Hepatocyte (in vitro differentiated cells): ENCODE measurements at regions not wholly inside any gene's neighbourhood (a gene's known extent, or its start where the extent isn't known, plus 50 kb on each side); places are given as distances from the start of the nearest gene placed in this dataset.

Source experiments
- DNase-seq: peaks from one replicate; pipeline ENCODE4 v3.0.0-alpha.2; 2016; ENCODE audit warnings: low spot score
- H2AFZ ChIP-seq: fragments of 200-600 bp; sonication (generic); 2 replicates; pipeline ENCODE4 v1.6.0; 2016; ENCODE audit warnings: antibody characterized with exemption, mild to moderate bottlenecking
- H3K27ac ChIP-seq: fragments of 200-600 bp; sonication (generic); 2 replicates; pipeline ENCODE4 v1.5.1; 2016; ENCODE audit warnings: mild to moderate bottlenecking
- H3K27me3 ChIP-seq: fragments of 200-600 bp; sonication (generic); 2 replicates; pipeline ENCODE4 v1.6.1; 2016
- H3K36me3 ChIP-seq: fragments of 200-600 bp; sonication (generic); replicated peaks from 2 replicates; pipeline ENCODE4 v1.5.1; 2016; ENCODE audit warnings: low read depth; ENCODE audit not compliant: insufficient read depth
- H3K4me1 ChIP-seq: fragments of 200-600 bp; sonication (generic); 2 replicates; pipeline ENCODE4 v1.5.1; 2016; ENCODE audit warnings: mild to moderate bottlenecking, moderate library complexity; ENCODE audit not compliant: insufficient read depth
- H3K4me2 ChIP-seq: fragments of 200-600 bp; sonication (generic); 2 replicates; pipeline ENCODE4 v1.6.0; 2016
- H3K4me3 ChIP-seq: fragments of 200-600 bp; sonication (generic); 2 replicates; pipeline ENCODE4 v1.5.1; 2016; ENCODE audit warnings: mild to moderate bottlenecking
- H3K79me2 ChIP-seq: fragments of 200-600 bp; sonication (generic); 2 replicates; pipeline ENCODE4 v1.6.0; 2017; ENCODE audit warnings: mild to moderate bottlenecking
- H3K9me2 ChIP-seq: fragments of 200-600 bp; sonication (generic); replicated peaks from 2 replicates; pipeline ENCODE4 v1.6.0; 2017; ENCODE audit warnings: mild to moderate bottlenecking; ENCODE audit not compliant: insufficient read depth
- H3K9me3 ChIP-seq: fragments of 200-600 bp; sonication (generic); 2 replicates; pipeline ENCODE4 v1.5.1; 2016; ENCODE audit warnings: low read depth, mild to moderate bottlenecking
- H4K20me1 ChIP-seq: fragments of 200-600 bp; sonication (generic); 2 replicates; pipeline ENCODE4 v1.6.0; 2016; ENCODE audit warnings: mild to moderate bottlenecking; ENCODE audit not compliant: insufficient read depth, poor library complexity, severe bottlenecking
- CTCF ChIP-seq: fragments of 200-600 bp; sonication (generic); IDR thresholded peaks from 2 replicates; pipeline ENCODE4 v1.5.1; 2016; ENCODE audit warnings: antibody characterized with exemption, mild to moderate bottlenecking; ENCODE audit not compliant: poor library complexity
- EZH2 ChIP-seq: fragments of 200-600 bp; sonication (generic); IDR thresholded peaks from 2 replicates; pipeline ENCODE4 v1.6.1; 2016; ENCODE audit warnings: antibody characterized with exemption, mild to moderate bottlenecking, borderline replicate concordance
- EZH2phosphoT487 ChIP-seq: fragments of 200-600 bp; sonication (generic); IDR thresholded peaks from one replicate; pipeline ENCODE4 v1.6.1; 2018; ENCODE audit warnings: antibody characterized with exemption, mild to moderate bottlenecking, low read depth, moderate library complexity; ENCODE audit not compliant: unreplicated experiment, severe bottlenecking
- WGBS: methylation state at CpG from one replicate; pipeline ENCODE4 v1.1.6; 2016; ENCODE audit warnings: low lambda C conversion rate; ENCODE audit errors: missing lambda C conversion rate; 5-methylcytosine and 5-hydroxymethylcytosine counted together

GRCh38 chr10:44045020-44045419 is 339.9 kb downstream of the CXCL12 start:
- Histone ChIP-seq H3K36me3 (no peaks in the 10 kb centered on the region), H3K4me1 (peaks cover 11% of the 10 kb centered on the region), H3K79me2 (no peaks in the 10 kb centered on the region), H3K9me2 (no peaks in the 10 kb centered on the region), H3K9me3 (no peaks in the 10 kb centered on the region), H3K4me3 (no peak overlapping the region), H3K27ac (no peak overlapping the region), H2AFZ (no peak overlapping the region), H3K4me2 (no peak overlapping the region), H3K27me3 (no peaks in the 10 kb centered on the region), H4K20me1 (no peaks in the 10 kb centered on the region)
- no peak for TF ChIP-seq EZH2
- no peak for TF ChIP-seq CTCF
- no peak for TF ChIP-seq EZH2phosphoT487
- 53% methylated on average over 6 of the region's 6 CpGs for WGBS
- no peak for DNase-seq

- no peak for DNase-seq
- Histone ChIP-seq H3K9me3 (no peaks in the 10 kb centered on the region), H3K79me2 (no peaks in the 10 kb centered on the region), H3K36me3 (no peaks in the 10 kb centered on the region), H3K4me1 (peaks cover 11% of the 10 kb centered on the region), H2AFZ (no peak overlapping the region), H3K27me3 (no peaks in the 10 kb centered on the region), H3K9me2 (no peaks in the 10 kb centered on the region), H4K20me1 (no peaks in the 10 kb centered on the region), H3K27ac (no peak overlapping the region), H3K4me2 (no peak overlapping the region), H3K4me3 (no peak overlapping the region)
- TF ChIP-seq EZH2phosphoT487 (no peak), EZH2 (no peak), CTCF (no peak)
- WGBS = 76% methylated on average over 10 of the region's 10 CpGs
These were observed 340.3 kb downstream of the CXCL12 start for GRCh38 chr10:44044549-44044948.

- no peak overlapping the region for H3K27ac ChIP-seq
- no peaks in the 10 kb centered on the region for H3K27me3 ChIP-seq
- no peak overlapping the region for H2AFZ ChIP-seq
- H3K36me3 ChIP-seq = no peaks in the 10 kb centered on the region
- no peaks in the 10 kb centered on the region for H3K79me2 ChIP-seq
- no peak overlapping the region for H3K4me3 ChIP-seq
- no peak overlapping the region for H3K4me2 ChIP-seq
- no peaks in the 10 kb centered on the region for H4K20me1 ChIP-seq
- TF ChIP-seq EZH2phosphoT487 (no peak), CTCF (no peak), EZH2 (no peak)
- H3K9me2 ChIP-seq = no peaks in the 10 kb centered on the region
- WGBS = 87% methylated on average over 14 of the region's 14 CpGs
- H3K9me3 ChIP-seq = no peaks in the 10 kb centered on the region
- peaks cover 11% of the 10 kb centered on the region for H3K4me1 ChIP-seq
- DNase-seq = no peak
These were observed 341.1 kb downstream of the CXCL12 start for GRCh38 chr10:44043646-44044375.
